Heart left ventricle (tissue), 16 donors: ENCODE measurements at regions not wholly inside any gene's neighbourhood (a gene's known extent, or its start where the extent isn't known, plus 50 kb on each side); places are given as distances from the start of the nearest gene placed in this dataset.

ENCODE experiments used
- ATAC-seq, 4 donors: fragments of 200-7000 bp; cut with Tn5 transposase; one replicate each; pipeline ENCODE4 v1.9.1; 2020 to 2022; ENCODE audit warnings: moderate library complexity in 4 of 4, mild to moderate bottlenecking in 3 of 4, moderate number of reproducible peaks in 1 of 4
- DNase-seq, 5 donors: peaks; one replicate each; pipeline ENCODE4 v3.0.0-alpha.2; 2020
- H3K27ac ChIP-seq, 12 donors: fragments of 200-600 bp; sonication (generic) in 4 of 12; one replicate each; pipeline versions ENCODE4 v1.5.0 to v1.8.0; 2016 to 2022; ENCODE audit warnings: mild to moderate bottlenecking in 2 of 12
- H3K27me3 ChIP-seq, 9 donors: fragments of 200-600 bp; sonication (generic) in 2 of 9; one replicate each; pipeline versions ENCODE4 v1.5.1 to v1.8.0; 2016 to 2022; ENCODE audit warnings: mild to moderate bottlenecking in 3 of 9
- H3K36me3 ChIP-seq, 9 donors: fragments of 200-600 bp; sonication (generic) in 2 of 9; one replicate each; pipeline versions ENCODE4 v1.5.0 to v1.8.0; 2018 to 2022; ENCODE audit warnings: mild to moderate bottlenecking in 2 of 9
- H3K4me1 ChIP-seq, 12 donors: fragments of 200-600 bp; sonication (generic) in 4 of 12; one replicate each; pipeline versions ENCODE4 v1.5.0 to v1.8.0; 2016 to 2022; ENCODE audit warnings: mild to moderate bottlenecking in 3 of 12
- H3K4me3 ChIP-seq, 12 donors: fragments of 200-600 bp; sonication (generic) in 4 of 12; one replicate each; pipeline versions ENCODE4 v1.5.0 to v1.8.0; 2017 to 2022; ENCODE audit warnings: mild to moderate bottlenecking in 9 of 12, moderate library complexity in 4 of 12
- H3K9me3 ChIP-seq, 12 donors: fragments of 200-600 bp; sonication (generic) in 4 of 12; one replicate each; pipeline versions ENCODE4 v1.5.0 to v1.8.0; 2016 to 2022; ENCODE audit warnings: mild to moderate bottlenecking in 1 of 12
- POLR2A ChIP-seq, 2 donors: fragments of 450-650 bp; IDR thresholded peaks; one replicate each; pipeline ENCODE4 v1.6.1; 2017; ENCODE audit warnings: antibody characterized with exemption in 2 of 2, mild to moderate bottlenecking in 2 of 2, moderate library complexity in 2 of 2
- WGBS, 4 donors: extraction: QIAGEN DNeasy Blood & Tissue Kit in 2 of 4; methylation state at CpG; one replicate each; pipeline versions ENCODE4 v1.1.5 to v1.1.7; 2013 to 2018; 5-methylcytosine and 5-hydroxymethylcytosine counted together
- intact Hi-C, 10 donors: fragments of 100-400 bp; cut with DNase I; formaldehyde crosslinking; loops; one replicate each; pipeline versions ENCODE4 v1.11.1 to v1.14.2; 2022
- TF ChIP-seq, protein P1 (sequence below), 12 donors: fragments of 200-600 bp; sonication (generic) in 4 of 12; IDR thresholded peaks; one replicate each; pipeline versions ENCODE4 v1.5.0 to v1.8.0; 2018 to 2022; ENCODE audit warnings: antibody characterized with exemption in 12 of 12, mild to moderate bottlenecking in 5 of 12
- donor health status: ischemic (EF 13 %, LVEDD 7.1; RV severe dilation, severe dysfunction).
- donor health status: healthy with polysubstance abuse.
- donor health status: DM: no; HTN: yes; CAD: no.
- donor health status: DM: no; HTN: no; CAD: no.
- donor health status: ischemic (EF 25% LVEDD 6.9; RV normal size, moderate dysfunction).
- donor health status: ischemic (EF 25% LVEDD 5.7; RV mildly dilated, moderate dysfunction).
- donor health status: healthy.
- donor health status: DM: yes; HTN: yes; CAD: no.
- donor health status: ischemic (EF 35%, LVEDD 5.7; RV mildly dilated, moderate dysfunction).
- donor health status: nonischemic (EF 11% LVEDD 7.7; RV severe dilation, severe dysfunction).
- donor health status: DM: yes; HTN: yes; CAD: no.
- donor health status: PGD.
- donor health status: ischemic (EF 29% LVEDD 5.4; RV normal size, mild dysfunction).
- donor health status: nonischemic (EF 23%, LVEDD 6.1; RV moderate dilation, normal function).

DNA sequence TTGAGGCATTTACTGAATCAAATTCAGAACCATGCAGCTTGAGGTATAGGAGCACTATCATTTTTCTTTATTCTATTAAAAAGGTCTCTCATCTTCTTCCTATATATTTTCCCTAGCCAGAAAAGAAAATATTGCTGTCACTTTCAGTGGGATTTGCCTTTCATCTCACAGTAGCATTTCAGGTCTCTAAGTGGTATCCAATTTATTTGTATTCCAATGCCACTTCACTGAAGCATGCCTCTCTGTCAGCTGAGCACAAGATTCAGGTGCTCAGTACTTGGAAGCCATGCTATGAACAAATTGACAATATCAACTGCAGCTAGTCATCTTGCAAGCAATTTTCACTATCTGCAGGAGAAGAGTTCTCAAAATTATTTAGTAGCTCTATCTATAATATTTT is 457.2 kb upstream of the SLC39A10 start:
- intact Hi-C loops: no loop called here
- TF ChIP-seq, protein P1, sequence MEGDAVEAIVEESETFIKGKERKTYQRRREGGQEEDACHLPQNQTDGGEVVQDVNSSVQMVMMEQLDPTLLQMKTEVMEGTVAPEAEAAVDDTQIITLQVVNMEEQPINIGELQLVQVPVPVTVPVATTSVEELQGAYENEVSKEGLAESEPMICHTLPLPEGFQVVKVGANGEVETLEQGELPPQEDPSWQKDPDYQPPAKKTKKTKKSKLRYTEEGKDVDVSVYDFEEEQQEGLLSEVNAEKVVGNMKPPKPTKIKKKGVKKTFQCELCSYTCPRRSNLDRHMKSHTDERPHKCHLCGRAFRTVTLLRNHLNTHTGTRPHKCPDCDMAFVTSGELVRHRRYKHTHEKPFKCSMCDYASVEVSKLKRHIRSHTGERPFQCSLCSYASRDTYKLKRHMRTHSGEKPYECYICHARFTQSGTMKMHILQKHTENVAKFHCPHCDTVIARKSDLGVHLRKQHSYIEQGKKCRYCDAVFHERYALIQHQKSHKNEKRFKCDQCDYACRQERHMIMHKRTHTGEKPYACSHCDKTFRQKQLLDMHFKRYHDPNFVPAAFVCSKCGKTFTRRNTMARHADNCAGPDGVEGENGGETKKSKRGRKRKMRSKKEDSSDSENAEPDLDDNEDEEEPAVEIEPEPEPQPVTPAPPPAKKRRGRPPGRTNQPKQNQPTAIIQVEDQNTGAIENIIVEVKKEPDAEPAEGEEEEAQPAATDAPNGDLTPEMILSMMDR (IDR thresholded peaks at IDR 0.05): no peak
- TF ChIP-seq POLR2A (IDR thresholded peaks at IDR 0.05): no peak
- H3K4me3 ChIP-seq: no peak overlapping the region
- H3K36me3 ChIP-seq: no peaks in the 10 kb centered on the region
- H3K27me3 ChIP-seq: no peaks in the 10 kb centered on the region
- H3K9me3 ChIP-seq: no peaks in the 10 kb centered on the region
- no peak for DNase-seq
- H3K4me1 ChIP-seq: no peaks in the 10 kb centered on the region
- no peak overlapping the region for H3K27ac ChIP-seq
- ATAC-seq: no peak

DNA sequence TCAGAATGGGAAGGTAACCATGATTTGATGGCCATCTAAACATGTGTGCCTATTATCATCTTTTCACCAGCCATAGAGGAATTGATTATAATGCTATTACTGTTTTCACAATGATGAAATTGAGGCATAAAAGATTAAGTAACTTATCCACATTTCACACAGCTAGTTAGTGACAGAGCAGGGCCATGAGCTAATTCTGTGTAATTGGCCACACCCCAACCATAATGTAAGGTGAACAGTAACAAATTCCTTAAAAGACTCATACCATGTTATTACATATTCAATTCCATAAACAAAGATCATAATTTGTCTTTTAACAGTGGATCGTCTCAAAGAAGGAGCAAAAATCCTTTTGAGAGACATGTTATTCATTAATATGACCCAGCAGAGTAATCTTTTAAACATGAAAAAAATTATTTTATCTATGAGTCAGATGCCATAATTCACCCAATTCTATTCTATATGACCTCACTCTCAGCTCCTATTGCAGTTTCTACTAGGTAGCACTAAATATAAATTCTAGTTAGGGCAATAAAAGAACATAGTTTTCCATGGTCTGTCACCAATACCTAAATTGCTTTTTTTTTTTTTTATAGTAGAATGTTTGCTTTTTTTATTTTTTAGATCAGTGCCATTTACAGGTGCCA is 475.8 kb upstream of the SLC39A10 start:
- no peaks in the 10 kb centered on the region for H3K27me3 ChIP-seq
- 90 to 100% (median 98%) methylated on average over 1 of the region's 1 CpG for WGBS, 4 donors
- no peaks in the 10 kb centered on the region for H3K4me1 ChIP-seq
- peaks cover 0 to under 1% (median 0%) of the 10 kb centered on the region in 12 donors for H3K9me3 ChIP-seq
- intact Hi-C loops: no loop called here
- no peaks in the 10 kb centered on the region for H3K36me3 ChIP-seq
- TF ChIP-seq, protein P1 (IDR thresholded peaks at IDR 0.05): no peak
- TF ChIP-seq POLR2A (IDR thresholded peaks at IDR 0.05): no peak
- DNase-seq: no peak
- no peak overlapping the region for H3K27ac ChIP-seq
- H3K4me3 ChIP-seq: no peak overlapping the region
- no peak for ATAC-seq

DNA sequence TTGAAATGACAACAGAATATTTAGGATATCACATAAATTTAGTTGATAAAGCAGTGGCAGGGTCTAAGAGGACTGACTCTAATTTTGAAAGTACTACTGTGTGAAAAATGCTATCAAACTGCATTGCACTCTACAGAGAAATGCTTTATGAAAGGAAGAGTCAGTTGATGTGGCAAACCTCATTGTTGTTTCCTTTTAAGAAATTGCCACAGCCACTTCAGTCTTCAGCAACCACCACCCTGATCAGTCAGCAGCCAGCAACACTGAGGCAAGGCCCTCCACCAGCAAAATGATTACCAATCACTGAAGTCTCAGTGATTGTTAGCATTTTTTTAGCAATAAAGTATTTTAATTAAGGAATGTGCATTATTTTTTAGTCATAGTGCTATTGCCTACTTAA is 488.7 kb upstream of the SLC39A10 start:
- intact Hi-C loops: no loop called here
- Histone ChIP-seq H3K9me3 (peaks cover 0 to 8% (median 0%) of the 10 kb centered on the region in 12 donors), H3K4me1 (no peaks in the 10 kb centered on the region), H3K27me3 (no peaks in the 10 kb centered on the region), H3K27ac (no peak overlapping the region), H3K36me3 (no peaks in the 10 kb centered on the region), H3K4me3 (no peak overlapping the region)
- TF ChIP-seq, protein P1 (IDR thresholded peaks at IDR 0.05): no peak
- ATAC-seq (no peak), DNase-seq (no peak)

DNA sequence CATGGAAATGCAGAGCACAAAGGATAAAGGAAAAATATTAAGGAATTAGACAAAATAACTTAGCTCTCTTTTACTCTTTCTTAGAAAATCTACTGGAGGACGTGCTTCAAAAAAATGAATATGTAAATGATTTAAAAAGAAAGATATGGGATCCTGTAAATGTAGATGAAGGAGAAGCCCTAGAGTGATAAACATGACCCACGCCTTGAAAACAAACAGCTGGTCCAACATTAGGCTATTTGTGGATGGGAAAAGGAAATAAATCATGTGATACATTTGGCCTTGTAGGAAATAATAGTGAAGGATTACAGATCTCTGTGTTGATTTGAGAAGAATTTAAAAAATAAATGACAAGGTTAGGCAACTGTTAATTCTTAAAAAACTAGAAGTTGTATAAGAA is 492.1 kb upstream of the SLC39A10 start:
- Histone ChIP-seq H3K9me3 (peaks cover 0 to 8% (median 0%) of the 10 kb centered on the region in 12 donors), H3K4me1 (no peaks in the 10 kb centered on the region), H3K4me3 (no peak overlapping the region), H3K36me3 (no peaks in the 10 kb centered on the region), H3K27ac (no peak overlapping the region), H3K27me3 (no peaks in the 10 kb centered on the region)
- WGBS, 4 donors: 46 to 56% (median 48%) methylated on average over 2 of the region's 2 CpGs
- no peak for ATAC-seq
- TF ChIP-seq, protein P1 (IDR thresholded peaks at IDR 0.05): no peak
- no peak for TF ChIP-seq POLR2A (IDR thresholded peaks at IDR 0.05)
- no peak for DNase-seq
- intact Hi-C loops: no loop called here
